ENCODE measurements at regions not wholly inside any gene's neighbourhood (a gene's known extent, or its start where the extent isn't known, plus 50 kb on each side); places are given as distances from the start of the nearest gene placed in this dataset.

DNA sequence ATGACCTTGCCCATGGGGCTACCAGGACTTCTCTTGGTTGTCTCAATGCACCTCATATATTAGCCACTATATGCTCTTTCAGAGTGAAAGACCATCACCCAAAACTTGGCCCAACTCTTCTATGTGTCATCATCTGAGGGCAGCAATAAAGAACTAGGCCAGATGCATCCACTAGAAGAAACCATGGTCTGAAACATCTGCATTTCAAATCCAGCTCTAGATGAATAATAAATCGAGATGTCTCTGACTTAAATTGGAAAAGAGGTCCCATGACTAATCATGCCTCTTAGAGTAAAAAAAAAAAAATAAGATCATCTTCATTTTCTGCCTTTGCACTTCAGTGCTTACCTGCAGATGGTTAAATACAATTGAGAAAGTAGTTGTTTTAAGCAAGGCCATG is 397.6 kb upstream of the PITX2 start:
- no TSS peak for BruUV-seq (replicated peaks)
- Histone ChIP-seq H2AK5ac (ENCODE audit: low read depth, low read length) (no peak overlapping the region), H3K27me3 (ENCODE audit: control insufficient read depth, insufficient read depth, low read length) (no peaks in the 10 kb centered on the region), H3K4me1 (ENCODE audit: control insufficient read depth, insufficient read depth, low read length) (no peaks in the 10 kb centered on the region), H2BK20ac (ENCODE audit: low read depth, low read length) (no peak overlapping the region), H3K27ac (ENCODE audit: insufficient read depth, low read length) (no peak overlapping the region), H3K9ac (ENCODE audit: low read depth, low read length) (no peak overlapping the region), H3K56ac (ENCODE audit: extremely low read depth, insufficient read depth, low read length) (no peak overlapping the region), H4K5ac (ENCODE audit: low read depth, low read length) (no peak overlapping the region), H3K14ac (replicated peaks; ENCODE audit: low read depth, low read length) (no peak overlapping the region), H2AK9ac (replicated peaks; ENCODE audit: low read depth, low read length, poor library complexity) (no peak overlapping the region), H2BK120ac (ENCODE audit: low read depth, low read length) (no peak overlapping the region), H3K36me3 (ENCODE audit: control insufficient read depth, insufficient read depth, low read length) (no peaks in the 10 kb centered on the region), H3K79me1 (ENCODE audit: low read depth in 1 of 2, low read length in 2 of 2) (no peaks in the 10 kb centered on the region), H4K20me1 (ENCODE audit: insufficient read depth, low read length) (no peaks in the 10 kb centered on the region), H3K4ac (ENCODE audit: low read depth, low read length) (no peak overlapping the region), H4K91ac (ENCODE audit: insufficient read depth, low read depth, low read length) (no peak overlapping the region), H3K18ac (ENCODE audit: low read depth, low read length) (no peak overlapping the region), H3K4me3 (ENCODE audit: insufficient read depth, low read depth, low read length) (no peak overlapping the region), H2BK15ac (ENCODE audit: low read depth, low read length) (no peak overlapping the region), H2AFZ (replicated peaks; ENCODE audit: low read length, poor library complexity) (no peak overlapping the region), H3K4me2 (ENCODE audit: low read depth, low read length) (no peak overlapping the region), H3K9me3 (ENCODE audit: control insufficient read depth, insufficient read depth, low read length) (no peaks in the 10 kb centered on the region), H4K8ac (ENCODE audit: low read depth in 2 of 2, low read length in 2 of 2) (no peak overlapping the region), H3K9me1 (ENCODE audit: insufficient read depth, low read length) (no peaks in the 10 kb centered on the region), H2BK5ac (ENCODE audit: low read depth, low read length, poor library complexity, severe bottlenecking) (no peak overlapping the region), H3K23ac (ENCODE audit: low read depth, low read length) (no peak overlapping the region)
- DNase-seq (no peak), ATAC-seq (ENCODE audit: low read depth) (no peak)
- dilution Hi-C loops (cut with HindIII; ENCODE audit: low sequenced_read_pairs, unreplicated experiment) (no loop called here), intact Hi-C loops (cut with micrococcal nuclease) (no loop called here), in situ Hi-C loops (cut with MboI; ENCODE audit: low sequenced_read_pairs) (no loop called here)
- POLR2A ChIA-PET (ENCODE audit: unreplicated experiment): no interaction called here
- TF ChIP-seq RCOR1 (IDR thresholded peaks at IDR 0.05; ENCODE audit: insufficient replicate concordance, low read length) (no peak), MAZ (IDR thresholded peaks at IDR 0.05; ENCODE audit: borderline replicate concordance, low read depth, low read length) (no peak), MXI1 (IDR thresholded peaks at IDR 0.05; ENCODE audit: borderline replicate concordance, low read depth, low read length) (no peak), SMC3 (IDR thresholded peaks at IDR 0.05; ENCODE audit: low read depth, low read length) (no peak)
- TF ChIP-seq, protein P1, sequence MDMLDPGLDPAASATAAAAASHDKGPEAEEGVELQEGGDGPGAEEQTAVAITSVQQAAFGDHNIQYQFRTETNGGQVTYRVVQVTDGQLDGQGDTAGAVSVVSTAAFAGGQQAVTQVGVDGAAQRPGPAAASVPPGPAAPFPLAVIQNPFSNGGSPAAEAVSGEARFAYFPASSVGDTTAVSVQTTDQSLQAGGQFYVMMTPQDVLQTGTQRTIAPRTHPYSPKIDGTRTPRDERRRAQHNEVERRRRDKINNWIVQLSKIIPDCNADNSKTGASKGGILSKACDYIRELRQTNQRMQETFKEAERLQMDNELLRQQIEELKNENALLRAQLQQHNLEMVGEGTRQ (IDR thresholded peaks at IDR 0.05; ENCODE audit: low read depth, low read length): no peak
- TF ChIP-seq, protein P2, sequence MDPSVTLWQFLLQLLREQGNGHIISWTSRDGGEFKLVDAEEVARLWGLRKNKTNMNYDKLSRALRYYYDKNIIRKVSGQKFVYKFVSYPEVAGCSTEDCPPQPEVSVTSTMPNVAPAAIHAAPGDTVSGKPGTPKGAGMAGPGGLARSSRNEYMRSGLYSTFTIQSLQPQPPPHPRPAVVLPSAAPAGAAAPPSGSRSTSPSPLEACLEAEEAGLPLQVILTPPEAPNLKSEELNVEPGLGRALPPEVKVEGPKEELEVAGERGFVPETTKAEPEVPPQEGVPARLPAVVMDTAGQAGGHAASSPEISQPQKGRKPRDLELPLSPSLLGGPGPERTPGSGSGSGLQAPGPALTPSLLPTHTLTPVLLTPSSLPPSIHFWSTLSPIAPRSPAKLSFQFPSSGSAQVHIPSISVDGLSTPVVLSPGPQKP (IDR thresholded peaks at IDR 0.05; ENCODE audit: borderline replicate concordance, low read depth, low read length): no peak
- TF ChIP-seq, protein P3, sequence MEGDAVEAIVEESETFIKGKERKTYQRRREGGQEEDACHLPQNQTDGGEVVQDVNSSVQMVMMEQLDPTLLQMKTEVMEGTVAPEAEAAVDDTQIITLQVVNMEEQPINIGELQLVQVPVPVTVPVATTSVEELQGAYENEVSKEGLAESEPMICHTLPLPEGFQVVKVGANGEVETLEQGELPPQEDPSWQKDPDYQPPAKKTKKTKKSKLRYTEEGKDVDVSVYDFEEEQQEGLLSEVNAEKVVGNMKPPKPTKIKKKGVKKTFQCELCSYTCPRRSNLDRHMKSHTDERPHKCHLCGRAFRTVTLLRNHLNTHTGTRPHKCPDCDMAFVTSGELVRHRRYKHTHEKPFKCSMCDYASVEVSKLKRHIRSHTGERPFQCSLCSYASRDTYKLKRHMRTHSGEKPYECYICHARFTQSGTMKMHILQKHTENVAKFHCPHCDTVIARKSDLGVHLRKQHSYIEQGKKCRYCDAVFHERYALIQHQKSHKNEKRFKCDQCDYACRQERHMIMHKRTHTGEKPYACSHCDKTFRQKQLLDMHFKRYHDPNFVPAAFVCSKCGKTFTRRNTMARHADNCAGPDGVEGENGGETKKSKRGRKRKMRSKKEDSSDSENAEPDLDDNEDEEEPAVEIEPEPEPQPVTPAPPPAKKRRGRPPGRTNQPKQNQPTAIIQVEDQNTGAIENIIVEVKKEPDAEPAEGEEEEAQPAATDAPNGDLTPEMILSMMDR (conservative IDR thresholded peaks at IDR 0.05; ENCODE audit: low read depth, low read length): no peak
- no CpG with 5 or more reads among the region's 1 CpG for WGBS, 2 experiments (ENCODE audit: extremely low coverage in 2 of 2, insufficient read length in 1 of 2)
- CTCF ChIA-PET: no interaction called here

All from IMR-90 (cell line).